Hematopoietic multipotent progenitor cell treated with erythropoietin and hydrocortisone succinate and interleukin-3 and kit ligand, for 8 days (in vitro differentiated cells): ENCODE measurements at regions not wholly inside any gene's neighbourhood (a gene's known extent, or its start where the extent isn't known, plus 50 kb on each side); places are given as distances from the start of the nearest gene placed in this dataset.

Source experiments
- DNase-seq: peaks from one replicate; pipeline ENCODE4 v3.0.0-alpha.2; 2015

DNA sequence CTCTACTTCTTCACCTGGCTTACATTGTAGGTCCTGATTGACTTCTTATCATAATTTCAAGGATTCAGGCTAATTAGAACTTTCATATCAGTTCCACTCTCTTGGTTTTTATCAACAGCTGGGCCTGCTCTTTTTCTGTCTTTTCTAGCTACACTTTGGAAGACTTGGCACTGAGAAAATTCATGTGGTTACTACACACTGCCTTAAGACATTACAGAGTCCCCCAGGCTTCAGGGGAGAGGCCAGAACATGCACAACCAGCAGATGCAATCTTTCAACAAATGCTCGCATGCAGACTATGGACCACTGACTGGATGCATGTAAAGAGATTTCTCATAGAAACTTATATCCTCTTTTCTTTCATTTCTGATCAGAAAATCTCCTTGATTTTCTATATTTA lies 423.5 kb downstream of the TUSC7 start:
- no peak for DNase-seq

DNA sequence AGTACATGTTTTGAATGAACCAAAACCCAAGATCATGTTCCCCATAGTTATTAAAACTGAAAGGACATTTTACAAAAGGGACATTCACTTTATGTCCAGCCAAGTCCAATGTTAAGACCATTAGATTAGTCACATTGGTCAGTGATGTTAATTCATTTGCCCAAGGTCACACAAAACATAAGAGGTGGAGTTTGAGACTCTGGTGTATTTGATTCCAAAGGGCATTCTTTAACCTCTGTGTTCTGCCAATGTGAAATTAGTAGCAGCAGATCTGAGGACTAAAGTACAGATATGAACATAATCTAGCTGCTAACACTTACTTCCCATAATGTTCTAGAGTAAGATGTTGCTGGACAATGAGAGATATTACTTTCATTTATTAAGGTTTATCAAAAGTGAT lies 425.6 kb downstream of the TUSC7 start:
- no peak for DNase-seq

DNA sequence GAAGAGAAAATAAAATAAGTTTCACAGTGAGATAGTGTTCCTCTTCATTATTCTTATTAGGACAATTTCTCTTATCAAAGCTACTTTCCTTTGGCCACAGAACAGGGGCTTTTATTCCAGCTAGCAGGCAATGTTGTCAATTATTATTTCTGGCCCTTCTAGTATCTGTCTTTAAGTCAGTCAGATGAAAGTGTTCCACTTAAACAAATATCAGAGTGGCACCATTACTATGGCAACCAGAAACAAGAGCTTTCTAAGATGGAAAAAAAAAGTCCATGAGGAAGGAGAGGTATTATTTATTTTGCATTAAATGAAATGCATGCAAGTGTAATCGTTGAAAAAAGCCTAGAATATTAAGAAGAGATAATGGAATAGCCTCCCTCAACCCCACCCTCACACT lies 426.4 kb downstream of the TUSC7 start:
- DNase-seq: no peak

- DNase-seq: no peak
These were observed 427.5 kb downstream of the TUSC7 start for GRCh38 chr3:117137065-117137464.

- DNase-seq: no peak
These were observed 430.1 kb downstream of the TUSC7 start for GRCh38 chr3:117139681-117140080.

GRCh38 chr3:117141812-117142211 lies 432.2 kb downstream of the TUSC7 start:
- DNase-seq: no peak

GRCh38 chr3:117144853-117145252 lies 435.3 kb downstream of the TUSC7 start:
- DNase-seq: no peak

GRCh38 chr3:117145677-117146076 lies 436.1 kb downstream of the TUSC7 start:
- DNase-seq: no peak

DNA sequence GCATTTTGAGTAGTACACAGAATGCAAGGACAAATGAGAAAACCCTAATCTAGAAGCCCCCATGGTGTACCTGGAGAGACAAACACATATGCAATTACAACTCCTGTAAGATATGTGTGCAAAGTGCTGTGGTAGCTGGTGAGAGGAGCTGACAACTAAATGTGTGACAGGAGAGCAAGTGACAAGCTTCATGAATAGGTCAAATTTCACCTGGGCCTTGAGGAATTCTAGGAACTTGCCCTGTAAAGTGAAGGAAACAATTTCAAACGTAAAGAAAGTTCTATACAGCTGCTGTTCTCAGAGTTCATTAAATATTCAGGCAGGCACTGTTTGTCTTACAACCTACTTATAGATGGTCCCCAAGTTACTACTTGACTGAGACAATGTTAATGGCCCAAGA lies 437.0 kb downstream of the TUSC7 start:
- DNase-seq: no peak

GRCh38 chr3:117149584-117149983 lies 440.0 kb downstream of the TUSC7 start:
- no peak for DNase-seq

GRCh38 chr3:117150628-117151027 lies 441.0 kb downstream of the TUSC7 start:
- no peak for DNase-seq

DNA sequence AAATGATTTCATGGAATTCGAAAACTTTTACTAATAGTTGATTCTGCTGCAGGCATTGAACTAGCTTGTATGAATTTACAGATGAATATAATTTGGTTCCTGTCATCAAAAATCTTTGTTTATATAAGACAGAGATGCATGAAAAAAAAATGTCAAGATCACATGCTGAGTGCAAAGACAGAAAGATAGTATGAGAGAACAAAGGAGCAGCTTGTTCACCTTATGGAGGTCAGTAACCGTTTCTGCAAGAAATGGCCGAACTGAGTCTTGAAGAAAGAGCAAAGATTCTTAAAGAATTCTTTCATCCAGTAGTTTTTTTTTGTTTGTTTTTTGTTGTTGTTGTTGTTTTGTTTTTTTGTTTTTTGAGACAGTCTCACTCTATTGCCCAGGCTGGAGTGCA lies 450.6 kb downstream of the TUSC7 start:
- no peak for DNase-seq

DNA sequence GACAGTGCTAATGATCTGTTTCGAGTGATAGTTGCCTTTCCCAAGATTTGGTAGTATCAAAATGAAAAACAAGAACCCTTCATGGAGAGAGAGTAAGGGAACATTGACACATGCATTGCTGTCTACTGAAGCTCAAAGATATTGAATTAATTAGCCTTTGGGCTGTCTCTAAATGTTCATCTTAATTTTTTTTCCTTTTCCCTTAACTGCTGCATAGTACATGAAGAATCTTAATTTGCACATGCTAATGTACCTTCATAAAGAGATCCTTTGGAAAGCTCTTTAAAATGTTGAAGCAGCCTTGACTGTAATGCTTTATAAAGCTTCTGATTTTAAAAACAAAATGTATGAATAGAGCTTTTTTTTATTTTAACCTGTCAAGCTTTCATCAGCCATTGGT lies 452.2 kb downstream of the TUSC7 start:
- no peak for DNase-seq

DNA sequence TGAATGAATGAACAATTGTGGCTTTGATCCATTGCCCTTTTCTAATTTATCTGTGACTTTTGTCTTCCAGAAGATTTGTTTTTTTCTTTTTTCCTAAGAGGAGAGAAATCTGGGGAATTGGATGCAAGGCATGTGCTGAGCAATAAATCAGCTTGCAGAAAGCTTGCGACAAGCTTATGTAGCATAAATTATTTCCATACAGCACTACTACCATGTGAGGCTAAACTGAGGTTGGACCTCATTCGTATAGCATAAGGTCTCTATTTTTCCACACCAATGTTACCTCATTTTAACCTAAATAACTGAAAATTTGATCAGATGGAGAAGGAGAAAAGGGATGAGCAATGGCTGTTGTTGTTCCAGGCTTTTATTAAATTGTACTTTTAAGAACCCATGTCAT lies 455.6 kb downstream of the TUSC7 start:
- no peak for DNase-seq

- no peak for DNase-seq
These were observed 456.0 kb downstream of the TUSC7 start for GRCh38 chr3:117165601-117166051.

- DNase-seq: no peak
These were observed 459.3 kb downstream of the TUSC7 start for GRCh38 chr3:117168896-117169295.

- no peak for DNase-seq
These were observed 460.5 kb downstream of the TUSC7 start for GRCh38 chr3:117170094-117170493.

DNA sequence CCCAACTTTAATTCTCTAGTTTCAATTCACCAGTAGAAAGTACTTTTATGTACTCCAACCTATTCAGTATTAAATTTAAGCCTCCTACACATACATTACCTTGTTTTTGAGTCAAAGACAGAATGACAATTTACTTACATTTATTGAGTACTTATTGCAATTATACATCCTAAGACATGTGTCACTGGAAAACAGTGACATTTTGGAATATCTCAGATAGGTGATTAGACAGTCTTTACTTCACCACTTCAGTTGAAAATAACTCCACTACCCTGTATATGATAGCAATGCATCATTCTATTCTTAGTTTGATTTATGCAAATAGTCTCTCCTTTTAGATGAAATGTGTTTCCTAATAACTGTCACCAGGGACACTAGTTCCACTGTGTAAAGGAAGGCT lies 461.5 kb downstream of the TUSC7 start:
- DNase-seq: no peak

GRCh38 chr3:117172426-117172825 lies 462.8 kb downstream of the TUSC7 start:
- DNase-seq: no peak

- no peak for DNase-seq
These were observed 471.6 kb downstream of the TUSC7 start for GRCh38 chr3:117181222-117181621.

DNA sequence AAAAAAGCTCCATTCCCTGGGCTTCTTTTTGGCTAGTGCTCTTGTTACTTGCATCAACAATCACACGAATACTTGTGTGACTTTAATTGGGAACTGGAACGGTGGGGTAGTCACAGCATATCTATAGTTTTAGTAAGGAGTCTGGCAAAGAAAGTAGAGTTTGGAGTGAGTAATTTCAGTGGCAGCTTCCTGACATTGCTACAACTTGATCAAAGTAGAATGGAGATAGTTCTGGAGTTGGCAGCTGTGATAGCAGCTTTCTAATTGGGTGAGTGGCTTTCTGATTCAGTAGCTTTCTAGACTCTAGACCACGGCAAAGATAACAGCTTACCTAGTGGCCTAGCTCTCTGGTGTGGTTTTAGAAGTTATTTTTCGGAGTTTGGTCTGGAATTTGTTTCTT lies 475.0 kb downstream of the TUSC7 start:
- no peak for DNase-seq

GRCh38 chr3:117191245-117191644 lies 481.7 kb downstream of the TUSC7 start:
- no peak for DNase-seq

DNA sequence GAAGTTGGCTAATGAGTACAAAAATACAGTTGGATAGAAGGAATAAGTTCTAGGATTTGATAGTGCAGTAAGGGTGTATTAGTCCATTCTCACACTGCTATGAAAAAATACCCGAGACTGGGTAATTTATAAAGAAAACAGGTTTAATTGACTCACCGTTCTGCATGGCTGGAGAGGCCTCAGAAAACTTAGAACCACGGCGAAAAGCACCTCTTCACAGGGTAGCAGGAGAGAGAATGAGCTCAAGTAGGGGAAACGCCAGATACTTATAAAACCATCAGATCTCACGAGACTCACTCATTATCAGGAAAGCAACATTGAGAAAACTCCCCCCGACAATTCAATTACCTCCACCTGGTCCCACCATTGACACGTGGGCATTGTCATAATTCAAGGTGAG lies 483.3 kb downstream of the TUSC7 start:
- DNase-seq: no peak

DNA sequence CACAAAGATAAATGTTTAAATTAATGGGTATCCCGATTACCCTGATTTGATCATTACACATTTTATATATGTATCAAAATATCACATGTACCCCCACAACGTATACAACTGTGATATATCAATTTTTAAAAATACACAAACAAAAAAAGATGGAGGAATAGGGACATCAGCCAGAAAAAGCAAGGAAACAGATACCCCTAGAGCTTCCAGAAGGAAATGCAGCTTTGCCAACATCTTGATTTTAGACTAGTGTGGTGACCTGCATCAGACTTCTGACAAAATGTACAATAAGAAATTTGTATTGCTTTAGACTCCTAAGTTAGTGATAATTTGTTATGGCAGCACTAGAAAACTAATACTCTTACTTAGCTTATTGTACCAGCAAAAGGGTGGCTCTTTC lies 483.8 kb downstream of the TUSC7 start:
- no peak for DNase-seq

GRCh38 chr3:117195034-117195433 lies 485.5 kb downstream of the TUSC7 start:
- no peak for DNase-seq

GRCh38 chr3:117200962-117201361 lies 491.4 kb downstream of the TUSC7 start:
- no peak for DNase-seq
